GM23248 (cell line): ENCODE measurements at regions not wholly inside any gene's neighbourhood (a gene's known extent, or its start where the extent isn't known, plus 50 kb on each side); places are given as distances from the start of the nearest gene placed in this dataset.

ENCODE experiments used
- DNase-seq: peaks from one replicate; pipeline ENCODE4 v3.0.0-alpha.2; 2015
- H2AFZ ChIP-seq: fragments of 200-600 bp; sonication (generic); 2 replicates; pipeline ENCODE4 v1.6.1; 2016; ENCODE audit warnings: antibody characterized with exemption
- H3F3A ChIP-seq: fragments of 200-600 bp; sonication (generic); 2 replicates; pipeline ENCODE4 v1.6.1; 2016; ENCODE audit warnings: mild to moderate bottlenecking, antibody characterized with exemption, mixed run types; ENCODE audit not compliant: insufficient read depth
- H3K27ac ChIP-seq: fragments of 200-600 bp; sonication (generic); 2 replicates; pipeline ENCODE4 v1.5.1; 2016; ENCODE audit warnings: mild to moderate bottlenecking
- H3K27me3 ChIP-seq: fragments of 200-600 bp; sonication (generic); replicated peaks from 2 replicates; pipeline ENCODE4 v1.6.1; 2016; ENCODE audit warnings: mild to moderate bottlenecking; ENCODE audit not compliant: insufficient read depth
- H3K36me3 ChIP-seq: fragments of 200-600 bp; sonication (generic); 2 replicates; pipeline ENCODE4 v1.6.1; 2016; ENCODE audit warnings: low read depth, mild to moderate bottlenecking
- H3K4me1 ChIP-seq: fragments of 200-600 bp; sonication (generic); 2 replicates; pipeline ENCODE4 v1.6.1; 2016; ENCODE audit warnings: mild to moderate bottlenecking; ENCODE audit not compliant: insufficient read depth
- H3K4me2 ChIP-seq: fragments of 200-600 bp; sonication (generic); one replicate; pipeline ENCODE4 v1.6.1; 2016; ENCODE audit warnings: mild to moderate bottlenecking; ENCODE audit not compliant: unreplicated experiment
- H3K4me3 ChIP-seq: fragments of 200-600 bp; sonication (generic); 2 replicates; pipeline ENCODE4 v1.5.1; 2016; ENCODE audit warnings: mild to moderate bottlenecking
- H3K79me2 ChIP-seq: fragments of 200-600 bp; sonication (generic); 2 replicates; pipeline ENCODE4 v1.6.1; 2016; ENCODE audit warnings: mild to moderate bottlenecking; ENCODE audit not compliant: insufficient read depth
- H3K9ac ChIP-seq: fragments of 200-600 bp; sonication (generic); 2 replicates; pipeline ENCODE4 v1.6.1; 2016; ENCODE audit warnings: mild to moderate bottlenecking
- H3K9me2 ChIP-seq: fragments of 200-600 bp; sonication (generic); 2 replicates; pipeline ENCODE4 v1.6.1; 2016; ENCODE audit warnings: mixed run types, mild to moderate bottlenecking, moderate library complexity; ENCODE audit not compliant: insufficient read depth
- H3K9me3 ChIP-seq: fragments of 200-600 bp; sonication (generic); one replicate; pipeline ENCODE4 v1.6.1; 2017; ENCODE audit warnings: low read depth
- H4K20me1 ChIP-seq: fragments of 200-600 bp; sonication (generic); 2 replicates; pipeline ENCODE4 v1.6.0; 2016; ENCODE audit not compliant: insufficient read depth
- EZH2 ChIP-seq: fragments of 200-600 bp; sonication (generic); IDR thresholded peaks from 2 replicates; pipeline ENCODE4 v1.6.1; 2018; ENCODE audit warnings: antibody characterized with exemption, mild to moderate bottlenecking; ENCODE audit not compliant: insufficient read depth, poor library complexity, severe bottlenecking
- EZH2phosphoT487 ChIP-seq: fragments of 200-600 bp; sonication (generic); IDR thresholded peaks from 2 replicates; pipeline ENCODE4 v1.6.1; 2018; ENCODE audit warnings: antibody characterized with exemption, moderate library complexity, mild to moderate bottlenecking, low read depth; ENCODE audit not compliant: insufficient read depth
- WGBS, 2 experiments: methylation state at CpG; one replicate each; pipeline ENCODE4 v1.1.6; 2015 to 2017; ENCODE audit warnings: low lambda C conversion rate in 2 of 2, low coverage in 1 of 2; ENCODE audit errors: missing lambda C conversion rate in 2 of 2; 5-methylcytosine and 5-hydroxymethylcytosine counted together
- in situ Hi-C: fragments of 300-500 bp; cut with MboI; formaldehyde crosslinking; loops from 2 replicates; pipeline ENCODE4 v1.15.0; 2020

- in situ Hi-C loops: no loop called here
- no peaks in the 10 kb centered on the region for H3F3A ChIP-seq
- H3K4me3 ChIP-seq: no peak overlapping the region
- 67 to 70% methylated on average over 8 of the region's 8 CpGs for WGBS, 2 experiments
- H3K9ac ChIP-seq: no peak overlapping the region
- TF ChIP-seq EZH2 (no peak), EZH2phosphoT487 (no peak)
- H3K79me2 ChIP-seq: no peaks in the 10 kb centered on the region
- H3K27ac ChIP-seq: no peak overlapping the region
- no peaks in the 10 kb centered on the region for H3K4me1 ChIP-seq
- no peaks in the 10 kb centered on the region for H3K9me3 ChIP-seq
- DNase-seq: no peak
- no peaks in the 10 kb centered on the region for H3K36me3 ChIP-seq
- no peaks in the 10 kb centered on the region for H3K9me2 ChIP-seq
- no peaks in the 10 kb centered on the region for H4K20me1 ChIP-seq
- H2AFZ ChIP-seq: no peak overlapping the region
- H3K4me2 ChIP-seq: no peak overlapping the region
- H3K27me3 ChIP-seq: peaks cover 5% of the 10 kb centered on the region; the same call in 1 of the 2 replicates
Measured at GRCh38 chr13:92938486-92939020, 288.1 kb upstream of the GPC6 start.

GRCh38 chr13:92941167-92941566 lies 285.4 kb upstream of the GPC6 start:
- no peaks in the 10 kb centered on the region for H3K36me3 ChIP-seq
- peaks cover 9% of the 10 kb centered on the region; the same call in 1 of the 2 replicates for H3K27me3 ChIP-seq
- no peaks in the 10 kb centered on the region for H3K79me2 ChIP-seq
- in situ Hi-C loops: no loop called here
- no peaks in the 10 kb centered on the region for H3F3A ChIP-seq
- H3K4me3 ChIP-seq: no peak overlapping the region
- no peak for TF ChIP-seq EZH2
- no peak for TF ChIP-seq EZH2phosphoT487
- H4K20me1 ChIP-seq: no peaks in the 10 kb centered on the region
- no peaks in the 10 kb centered on the region for H3K4me1 ChIP-seq
- no peaks in the 10 kb centered on the region for H3K9me2 ChIP-seq
- H3K4me2 ChIP-seq: no peak overlapping the region
- H2AFZ ChIP-seq: no peak overlapping the region
- H3K9ac ChIP-seq: no peak overlapping the region
- no peak overlapping the region for H3K27ac ChIP-seq
- H3K9me3 ChIP-seq: no peaks in the 10 kb centered on the region
- DNase-seq: no peak

- Histone ChIP-seq H3K36me3 (no peaks in the 10 kb centered on the region), H3K4me2 (no peak overlapping the region), H3K4me3 (no peak overlapping the region), H3F3A (no peaks in the 10 kb centered on the region), H3K27me3 (peaks cover 12% of the 10 kb centered on the region; the same call in 1 of the 2 replicates), H3K79me2 (no peaks in the 10 kb centered on the region), H3K27ac (no peak overlapping the region), H3K9ac (no peak overlapping the region), H3K9me2 (no peaks in the 10 kb centered on the region), H4K20me1 (no peaks in the 10 kb centered on the region), H3K9me3 (no peaks in the 10 kb centered on the region), H3K4me1 (no peaks in the 10 kb centered on the region), H2AFZ (no peak overlapping the region)
- DNase-seq: no peak
- 16 to 25% methylated on average over 2 of the region's 2 CpGs for WGBS, 2 experiments
- no peak for TF ChIP-seq EZH2
- no peak for TF ChIP-seq EZH2phosphoT487
- in situ Hi-C loops: no loop called here
Measured at GRCh38 chr13:92947770-92948434, 278.7 kb upstream of the GPC6 start.

- Histone ChIP-seq H3K36me3 (no peaks in the 10 kb centered on the region), H3K9me2 (no peaks in the 10 kb centered on the region), H3K4me2 (no peak overlapping the region), H3K27me3 (peaks cover 21% of the 10 kb centered on the region), H4K20me1 (no peaks in the 10 kb centered on the region), H3F3A (no peaks in the 10 kb centered on the region), H3K9me3 (no peaks in the 10 kb centered on the region), H3K27ac (no peak overlapping the region), H3K79me2 (no peaks in the 10 kb centered on the region), H3K4me3 (no peak overlapping the region), H3K9ac (no peak overlapping the region), H2AFZ (no peak overlapping the region), H3K4me1 (no peaks in the 10 kb centered on the region)
- no peak for DNase-seq
- in situ Hi-C loops: loop anchor here (25.0 kb wide), 1 partner anchor 1412 kb away; no protein-coding TSS in a partner anchor
- TF ChIP-seq EZH2phosphoT487: no peak
- WGBS, 2 experiments: 19 to 24% methylated on average over 2 of the region's 2 CpGs
Measured at GRCh38 chr13:92950771-92951170, 275.8 kb upstream of the GPC6 start.
